HG02678 (cell line): ENCODE measurements at regions not wholly inside any gene's neighbourhood (a gene's known extent, or its start where the extent isn't known, plus 50 kb on each side); places are given as distances from the start of the nearest gene placed in this dataset.

Experiments used
- ATAC-seq: cut with Tn5 transposase; IDR thresholded peaks from one replicate; pipeline ENCODE4 v1.9.1; 2021; ENCODE audit warnings: mild to moderate bottlenecking, moderate library complexity; ENCODE audit not compliant: unreplicated experiment

DNA sequence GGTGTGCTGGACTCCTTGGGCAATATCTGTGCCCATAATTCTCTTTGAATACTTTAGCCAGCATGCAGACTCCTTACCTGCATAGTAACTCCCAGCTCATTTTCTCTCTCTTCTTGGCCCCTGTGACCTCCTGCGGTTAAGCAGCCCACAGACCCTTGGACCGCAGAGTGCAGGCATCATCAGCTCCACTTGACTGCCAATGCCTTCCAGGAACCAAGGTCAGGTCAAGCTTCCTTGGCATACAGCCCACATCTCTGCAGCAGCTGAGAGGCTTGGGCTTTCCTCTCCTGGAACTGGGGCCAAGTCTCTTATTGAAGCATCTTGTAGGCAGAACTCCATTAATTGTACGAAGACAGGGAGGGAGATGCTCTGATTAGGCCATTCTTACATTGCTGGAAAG lies 130.1 kb upstream of the PIEZO2 start:
- no peak for ATAC-seq

DNA sequence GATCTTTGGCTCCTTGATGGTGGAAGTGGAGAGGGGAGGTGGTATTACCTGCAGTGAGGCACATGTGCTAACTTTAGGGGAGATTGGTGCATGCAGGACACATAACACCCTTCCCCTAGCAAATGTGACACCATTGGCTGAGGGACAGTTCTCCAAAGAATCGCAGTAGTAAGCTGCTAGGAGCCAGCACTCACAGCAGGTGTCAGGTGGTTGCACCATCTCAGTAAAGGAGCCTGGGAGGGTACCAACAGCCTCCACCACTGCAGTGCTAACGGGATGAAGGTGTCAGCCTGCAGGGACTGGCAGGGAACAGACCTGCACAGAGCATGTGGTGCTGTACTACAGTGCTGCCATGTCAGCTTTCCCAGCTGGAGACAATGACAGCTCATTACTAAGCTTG lies 127.3 kb upstream of the PIEZO2 start:
- no peak for ATAC-seq

DNA sequence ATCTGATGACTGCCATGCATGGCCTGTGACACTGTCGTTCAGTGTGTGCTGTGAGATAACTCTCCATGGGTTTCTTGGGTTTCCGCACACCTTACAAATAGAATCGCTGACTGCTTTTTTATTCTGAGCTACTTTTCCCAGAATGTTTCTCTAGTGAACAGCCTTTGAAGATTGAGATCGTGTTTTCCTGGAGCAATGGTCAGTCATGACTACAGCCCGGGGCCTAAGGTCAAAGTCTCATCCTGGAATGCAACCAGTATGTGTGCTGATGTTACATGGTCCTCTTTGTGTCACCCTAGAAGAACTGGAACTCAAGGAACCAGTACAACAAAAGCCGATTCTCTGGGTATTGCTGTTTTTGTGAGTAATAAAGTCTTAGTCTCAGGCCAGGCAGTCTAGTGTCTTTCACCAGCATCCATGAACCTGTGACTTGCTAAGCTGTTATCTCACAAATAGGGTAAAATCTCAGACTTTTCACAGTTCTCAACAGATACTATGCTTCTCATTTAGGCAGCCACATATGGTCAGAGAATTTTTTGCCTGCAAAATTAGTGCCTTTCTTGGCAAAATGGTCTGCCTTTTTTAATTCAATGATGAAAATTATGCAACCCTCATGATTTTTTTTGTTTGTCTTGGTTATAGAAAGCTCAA lies 124.9 kb upstream of the PIEZO2 start:
- no peak for ATAC-seq

DNA sequence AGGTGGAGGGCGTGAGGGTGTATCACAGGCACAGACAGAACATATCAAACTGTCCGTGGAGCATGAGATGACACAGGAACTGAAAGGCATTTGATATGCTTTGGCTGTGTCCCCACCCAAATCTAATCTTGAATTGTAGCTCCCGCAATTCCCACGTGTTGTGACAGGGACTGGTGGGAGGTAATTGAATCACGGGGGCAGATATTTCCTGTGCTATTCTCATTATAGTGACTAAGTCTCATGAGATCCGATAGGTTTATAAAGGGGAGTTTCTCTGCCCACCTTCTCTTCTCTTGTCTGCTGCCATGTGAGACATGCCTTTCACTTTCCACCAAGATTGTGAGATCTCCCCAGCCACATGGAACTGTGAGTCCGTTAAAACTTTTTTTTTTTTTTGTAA lies 123.1 kb upstream of the PIEZO2 start:
- no peak for ATAC-seq

DNA sequence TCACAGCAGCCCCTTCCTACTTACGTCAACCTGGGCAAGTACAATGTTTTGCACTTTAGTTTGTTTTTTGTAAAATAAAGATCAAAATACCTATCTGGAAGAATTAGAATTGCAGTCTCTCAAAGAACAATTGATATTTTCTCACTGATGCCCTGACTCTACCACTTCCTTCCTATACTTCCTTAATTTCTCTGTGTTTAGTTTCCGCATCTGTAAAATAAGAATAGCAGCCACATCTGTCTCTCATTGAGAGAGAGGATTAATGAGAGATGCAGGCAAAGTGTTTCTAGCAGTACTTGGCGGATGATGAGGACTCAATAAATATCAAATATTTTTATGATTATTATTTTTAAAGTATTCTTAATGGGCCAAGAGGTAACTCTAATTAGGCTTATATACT lies 122.6 kb upstream of the PIEZO2 start:
- no peak for ATAC-seq

DNA sequence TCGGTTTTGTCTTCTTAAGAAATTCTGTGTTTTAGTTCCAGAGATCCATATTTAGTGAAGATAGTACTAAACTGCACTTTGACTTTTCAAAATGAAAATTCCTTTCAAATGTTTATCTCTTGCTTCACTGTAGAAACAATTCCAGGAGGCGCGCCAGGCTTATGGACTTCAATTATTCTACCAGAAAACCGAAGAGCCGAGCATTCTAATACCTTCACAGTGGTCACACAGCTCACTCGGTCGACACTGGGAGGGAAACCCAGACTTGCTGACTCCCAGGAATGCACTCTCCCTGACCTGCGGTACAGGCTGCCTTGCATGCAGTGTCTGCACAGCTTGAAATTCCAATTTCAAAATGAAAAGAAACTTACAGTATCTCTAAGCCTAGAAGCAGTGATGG lies 119.9 kb upstream of the PIEZO2 start:
- ATAC-seq: no peak

DNA sequence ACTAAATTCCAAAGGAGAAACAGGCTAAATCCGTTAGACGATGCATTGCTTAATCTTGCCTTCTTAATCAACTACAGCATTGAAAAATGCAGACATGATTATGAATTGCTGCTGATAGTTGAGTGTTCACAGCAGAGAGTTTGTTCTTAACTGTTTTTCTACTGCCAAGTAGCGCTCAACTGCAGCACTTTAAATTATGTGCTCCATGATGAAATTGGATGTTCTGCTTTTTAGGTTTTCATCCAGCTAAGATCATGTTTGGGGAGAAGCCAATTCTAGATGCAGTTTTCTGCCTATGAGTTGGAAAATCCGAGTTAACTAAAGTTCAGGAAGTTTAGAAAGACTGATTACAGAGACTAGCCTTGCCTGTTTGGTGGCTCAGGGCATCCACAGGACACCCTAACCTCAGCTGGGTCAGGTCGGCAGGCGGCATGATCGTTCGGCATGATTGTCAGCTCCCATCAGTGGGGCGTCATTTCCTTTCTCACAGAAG lies 119.4 kb upstream of the PIEZO2 start:
- ATAC-seq: no peak

DNA sequence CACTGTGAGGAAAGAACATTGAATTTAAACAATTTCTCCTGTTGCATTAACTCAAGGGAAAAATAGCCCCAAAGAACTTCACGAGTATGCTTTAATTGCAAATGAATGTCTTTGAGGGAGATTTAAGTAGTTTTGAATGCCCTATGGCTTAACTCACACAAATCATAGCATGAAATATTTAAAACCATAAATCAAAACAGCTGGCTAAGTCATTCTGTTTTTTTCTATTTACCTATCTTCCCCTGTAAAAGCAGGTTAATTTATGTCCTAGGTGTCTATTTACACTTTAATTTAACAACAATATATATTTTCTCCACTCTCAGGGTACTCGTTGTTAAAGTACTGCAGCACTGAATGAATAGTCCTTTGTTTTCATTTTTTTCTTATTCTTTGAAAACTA lies 118.8 kb upstream of the PIEZO2 start:
- ATAC-seq: no peak

DNA sequence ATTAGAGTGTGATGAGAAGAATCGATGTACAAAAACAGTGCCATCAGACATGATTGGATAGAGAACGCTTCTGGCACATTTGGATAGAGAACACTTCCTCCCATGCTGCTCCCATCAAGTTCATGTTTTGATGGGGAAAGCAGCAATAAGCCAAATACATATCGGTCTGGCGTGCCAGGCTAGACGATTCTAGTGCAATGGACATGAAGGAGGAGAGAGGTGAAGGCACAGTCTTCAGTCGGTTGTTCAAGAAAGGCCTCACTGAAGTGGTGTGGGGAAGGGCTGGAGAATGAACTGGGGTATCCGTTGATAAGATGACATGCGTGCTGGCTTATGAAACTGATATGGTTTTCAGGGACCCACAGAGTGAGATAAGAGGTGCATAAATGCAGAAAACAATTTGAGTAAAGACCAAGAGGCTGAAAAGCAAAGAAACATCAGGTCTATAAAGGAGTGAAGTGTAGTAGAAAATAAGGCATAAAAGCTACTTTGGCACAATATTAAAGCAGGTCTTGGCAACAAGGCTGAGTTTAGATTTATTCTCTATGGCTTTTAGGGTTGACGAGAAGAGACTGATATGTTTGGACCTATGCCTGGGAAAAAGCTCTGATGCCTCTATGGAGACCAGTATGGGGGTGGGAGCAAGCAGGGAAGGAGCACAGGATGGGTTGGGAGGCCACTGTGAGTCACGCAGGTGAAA lies 117.6 kb upstream of the PIEZO2 start:
- ATAC-seq: no peak

DNA sequence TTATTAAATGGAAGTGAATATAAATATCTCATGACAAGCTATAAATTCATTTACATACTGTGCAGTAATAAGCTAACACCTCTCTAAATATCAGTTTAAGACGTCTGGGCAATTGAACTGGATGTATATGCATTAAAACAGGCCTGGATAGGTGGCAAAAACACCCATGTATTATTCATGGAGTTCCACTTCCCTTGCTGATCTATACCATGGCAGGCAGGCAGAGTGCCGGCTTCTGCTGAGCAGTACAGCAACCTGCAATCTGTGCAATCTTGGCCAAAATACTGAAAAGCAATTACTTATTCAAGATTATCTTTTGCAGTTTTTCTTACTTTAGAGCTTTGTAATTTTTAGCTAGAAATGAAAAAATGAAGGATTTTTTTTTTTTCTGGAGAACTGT lies 112.1 kb upstream of the PIEZO2 start:
- no peak for ATAC-seq

DNA sequence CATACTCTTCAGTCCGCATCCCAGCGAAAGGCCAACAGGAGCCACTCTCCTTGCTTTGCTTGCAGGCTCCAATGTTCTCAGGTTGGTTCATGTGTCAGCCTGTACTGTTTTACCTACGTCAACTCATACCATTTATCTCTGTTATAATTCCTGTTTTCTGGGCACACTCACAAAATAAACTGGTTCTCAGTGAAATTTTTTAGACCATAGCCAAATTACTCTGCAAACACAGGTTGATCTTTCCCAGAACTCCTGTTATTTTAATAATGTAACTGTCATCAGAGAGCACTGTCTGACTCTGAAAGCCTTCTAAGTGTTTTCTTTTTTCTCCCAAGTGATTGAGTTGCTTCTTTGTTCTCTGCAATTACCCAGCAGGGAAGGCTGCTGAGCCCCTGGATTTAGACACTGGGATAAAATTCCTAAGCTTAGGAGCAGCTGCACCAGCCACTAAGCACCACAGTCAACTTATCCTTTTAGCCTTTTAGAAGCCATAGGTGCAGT lies 111.6 kb upstream of the PIEZO2 start:
- no peak for ATAC-seq

DNA sequence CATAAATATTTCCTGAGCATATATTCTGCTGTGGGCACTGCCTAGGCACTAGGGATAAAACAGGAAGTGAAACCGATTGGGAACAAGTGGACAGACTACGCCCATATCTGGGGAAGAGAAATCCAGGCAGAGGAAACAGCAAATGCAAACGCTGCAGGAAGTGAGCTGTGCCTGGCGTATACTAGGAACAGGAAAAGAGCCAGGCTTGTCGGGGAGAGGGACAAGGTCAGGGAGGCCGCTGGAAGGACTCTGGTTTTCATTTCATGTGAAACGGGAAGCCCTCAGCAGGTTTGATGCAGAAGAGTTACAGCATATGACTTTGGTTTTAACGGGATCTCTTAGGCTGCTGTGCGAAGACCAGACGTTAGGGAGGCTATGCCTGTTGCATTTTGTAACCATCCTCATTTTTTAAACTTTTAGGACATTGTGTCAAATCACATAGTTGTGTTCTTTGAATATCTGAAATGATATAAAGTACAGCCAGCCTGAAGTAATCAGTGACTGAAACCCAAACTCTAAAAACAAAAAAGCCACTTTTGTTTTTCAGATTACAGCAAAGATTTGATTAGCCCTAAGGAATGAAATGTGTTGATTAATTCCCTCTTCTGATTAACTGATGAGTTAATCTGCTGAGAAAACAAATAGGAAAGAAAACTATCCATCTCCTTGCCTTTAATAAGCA lies 110.2 kb upstream of the PIEZO2 start:
- ATAC-seq: no peak

DNA sequence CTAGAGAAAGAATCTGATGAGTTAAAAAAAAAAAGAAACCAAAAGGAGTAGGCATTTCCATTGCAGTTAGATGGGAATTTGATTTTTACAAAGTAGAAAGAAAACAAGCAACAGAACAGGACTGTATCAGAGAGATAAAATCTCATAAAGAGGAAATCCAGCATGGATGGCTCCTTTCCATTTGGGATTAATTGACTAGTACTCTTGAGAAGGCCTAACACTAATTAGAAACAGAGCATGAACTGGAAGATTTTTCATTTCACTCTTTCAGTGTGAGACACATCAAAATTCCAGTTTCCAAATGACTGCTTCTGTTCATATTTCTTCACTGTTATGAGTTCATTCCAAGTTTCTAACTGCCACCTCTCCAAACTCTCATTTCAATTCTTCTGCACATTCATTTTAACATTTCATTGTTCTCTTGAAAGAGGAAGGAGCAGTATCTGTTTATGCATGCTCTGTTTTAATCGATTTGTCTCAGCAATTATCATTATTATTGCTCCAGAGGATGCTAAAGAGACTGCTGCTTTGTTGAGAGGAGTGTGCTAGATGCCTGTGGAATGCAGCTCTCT lies 108.8 kb upstream of the PIEZO2 start:
- ATAC-seq: no peak

DNA sequence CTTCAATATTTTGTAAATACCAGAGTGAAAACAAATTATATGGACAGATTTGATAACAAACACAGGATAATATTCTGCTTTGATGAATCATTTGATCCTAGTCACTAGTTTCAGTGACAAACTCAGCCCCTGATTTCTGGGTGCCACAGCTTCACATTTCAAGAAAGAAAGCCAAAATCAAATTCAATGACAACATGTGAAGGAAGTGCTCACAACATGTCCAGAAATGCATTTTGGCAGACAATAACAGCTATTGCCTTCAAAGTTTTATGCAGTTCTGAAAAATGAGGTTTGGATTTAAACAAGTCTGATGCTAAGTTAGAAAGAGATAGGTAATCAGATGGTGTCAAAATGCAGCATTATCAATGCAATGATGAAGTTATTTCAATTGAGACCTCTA lies 106.9 kb upstream of the PIEZO2 start:
- no peak for ATAC-seq

DNA sequence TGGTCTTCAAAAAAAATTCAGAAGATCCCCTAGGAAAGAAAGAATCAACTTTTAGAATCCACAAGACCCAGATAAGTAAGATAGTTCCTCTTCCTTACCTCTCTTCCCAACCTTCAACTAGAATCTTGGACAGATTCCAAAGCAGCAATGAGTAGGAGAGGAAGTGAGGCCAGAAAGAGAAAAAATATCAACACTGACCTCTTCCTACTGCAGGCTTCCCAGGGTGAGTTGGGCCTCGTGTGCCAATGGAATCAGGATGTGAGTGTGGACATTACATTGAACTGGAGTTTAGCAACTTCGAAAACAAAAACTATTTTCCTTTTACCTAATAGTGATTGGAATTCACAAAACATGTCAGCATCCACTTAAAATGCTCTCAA lies 102.5 kb upstream of the PIEZO2 start:
- ATAC-seq: no peak

DNA sequence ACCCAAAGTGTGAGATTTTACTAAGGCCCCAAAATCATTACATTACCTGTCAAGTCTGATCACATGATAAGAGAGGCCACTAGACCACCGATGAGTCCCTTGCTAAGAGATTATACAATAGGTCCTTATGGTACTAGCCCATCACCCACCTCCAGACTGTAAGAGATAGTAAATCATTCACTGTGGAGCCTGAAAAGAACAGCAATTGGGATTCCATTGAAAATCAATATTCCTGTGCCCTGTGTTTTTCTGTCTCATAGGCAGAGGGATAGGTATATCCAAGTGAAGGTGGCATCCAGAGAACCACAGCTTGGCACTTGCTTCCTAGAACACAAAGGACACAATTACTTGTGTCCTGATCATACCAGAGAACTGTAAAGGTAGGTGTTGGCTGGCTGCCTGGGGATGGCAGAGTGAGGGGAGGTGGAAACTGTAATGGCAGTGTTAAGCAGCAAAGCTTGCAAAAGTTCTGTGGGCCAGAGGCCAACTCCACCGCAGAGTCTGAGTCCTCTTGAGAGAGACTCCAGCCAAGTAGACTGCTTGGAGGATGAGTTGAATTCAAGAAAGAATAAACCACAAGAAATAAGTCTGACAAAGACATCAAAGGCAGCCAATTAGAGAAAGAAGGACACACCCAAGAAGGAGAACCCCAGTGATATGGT lies 102.0 kb upstream of the PIEZO2 start:
- no peak for ATAC-seq

DNA sequence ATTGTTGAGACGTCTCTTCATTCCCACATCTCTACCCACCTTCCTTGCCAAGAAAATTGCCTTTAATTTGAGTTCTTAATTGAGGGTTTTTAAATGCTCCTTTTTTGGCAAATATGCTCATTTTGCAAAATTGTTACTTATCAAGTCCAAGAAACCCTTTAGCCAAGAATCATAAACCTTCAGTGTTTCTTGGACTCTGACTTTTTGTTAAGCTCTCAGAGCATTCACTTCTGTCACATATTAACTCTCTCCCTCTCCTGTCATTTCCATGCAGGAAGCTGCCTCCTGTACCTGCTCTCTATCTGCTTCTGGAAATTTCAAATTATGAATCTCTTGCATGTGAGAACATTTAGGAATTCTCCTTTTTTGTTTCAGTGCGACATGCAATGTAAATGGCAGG lies 100.0 kb upstream of the PIEZO2 start:
- no peak for ATAC-seq

DNA sequence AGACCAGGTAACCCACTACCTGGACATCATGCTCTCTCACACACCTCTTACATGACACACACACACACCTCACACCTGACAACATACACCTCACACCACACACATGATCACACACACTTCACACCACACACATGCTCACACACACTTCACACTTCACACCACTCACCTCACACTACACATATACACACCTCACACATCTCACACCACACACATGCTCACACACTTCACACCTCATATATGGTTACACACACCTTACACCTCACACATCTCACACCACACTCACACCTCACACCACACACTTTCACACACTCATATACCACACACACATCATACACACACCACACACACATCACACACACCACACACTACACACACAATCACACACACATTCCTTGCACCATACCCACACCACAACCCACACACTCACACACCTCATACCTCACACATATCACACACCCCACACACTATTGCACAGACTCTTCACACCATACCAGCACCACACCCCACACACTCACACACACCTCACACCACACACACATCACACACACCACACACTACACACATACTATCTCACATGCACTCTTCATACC lies 98.1 kb upstream of the PIEZO2 start:
- no peak for ATAC-seq

DNA sequence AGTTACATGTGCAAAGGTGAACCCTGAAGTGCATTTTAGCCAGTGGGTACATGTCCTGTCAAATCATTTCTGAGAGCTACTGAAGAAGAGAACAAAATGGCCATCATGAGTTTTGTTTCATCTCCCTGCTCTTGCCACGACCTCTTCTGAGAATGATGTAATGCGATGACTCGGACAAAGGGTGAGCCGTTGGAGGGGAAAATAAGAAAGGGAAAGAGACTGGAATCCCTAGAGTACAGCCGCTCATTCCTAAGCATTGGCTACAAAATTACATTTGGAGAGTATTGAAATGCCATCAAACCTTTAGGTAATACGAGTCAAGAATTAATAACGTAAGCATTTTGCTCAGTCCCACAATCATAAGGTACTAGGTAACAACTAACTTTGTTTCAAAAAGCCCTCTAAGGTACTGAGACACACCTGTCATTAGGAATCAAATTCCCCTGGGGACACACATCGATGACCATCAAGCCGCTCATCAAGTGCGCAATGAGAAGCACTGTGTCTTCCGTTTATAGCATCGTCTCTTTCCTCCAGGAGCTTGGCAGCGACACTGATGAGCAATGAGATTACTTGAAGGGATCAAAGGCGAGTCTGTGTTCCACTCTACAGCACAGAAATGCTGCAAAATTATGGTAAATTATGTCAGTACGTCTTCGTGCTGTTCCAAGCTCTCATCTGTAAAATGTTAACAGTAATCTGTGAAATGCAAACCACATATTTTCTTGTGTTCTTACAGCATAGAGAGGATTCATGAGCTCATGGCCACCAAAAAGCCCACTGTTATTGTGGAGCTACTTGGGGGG lies 97.3 kb upstream of the PIEZO2 start:
- ATAC-seq: no peak

DNA sequence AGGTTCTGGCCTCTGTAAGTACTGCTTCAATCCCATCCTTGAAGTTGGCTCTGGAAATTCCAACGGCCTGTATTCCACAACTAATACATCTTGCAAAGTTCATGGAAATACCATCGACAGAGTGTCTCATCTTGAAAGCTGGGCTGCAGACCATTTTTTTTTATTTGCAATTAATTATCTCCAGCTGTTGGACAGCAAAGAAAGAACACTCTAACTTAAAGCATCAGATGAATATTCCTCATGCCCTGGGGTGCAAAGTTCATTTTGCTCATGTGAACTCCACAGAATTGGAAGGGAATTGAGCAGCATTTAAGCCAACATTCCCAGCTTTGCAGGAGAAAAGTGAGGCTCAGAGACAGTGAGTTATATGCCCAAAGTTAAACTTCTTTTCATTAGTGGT lies 96.5 kb upstream of the PIEZO2 start:
- no peak for ATAC-seq
